ENCODE measurements at regions not wholly inside any gene's neighbourhood (a gene's known extent, or its start where the extent isn't known, plus 50 kb on each side); places are given as distances from the start of the nearest gene placed in this dataset.
"Not testable (repeated sequence)": the region's sequence is repeated elsewhere in the genome, so short reads cannot be mapped to it uniquely, and the experiment has no call there.

DNA sequence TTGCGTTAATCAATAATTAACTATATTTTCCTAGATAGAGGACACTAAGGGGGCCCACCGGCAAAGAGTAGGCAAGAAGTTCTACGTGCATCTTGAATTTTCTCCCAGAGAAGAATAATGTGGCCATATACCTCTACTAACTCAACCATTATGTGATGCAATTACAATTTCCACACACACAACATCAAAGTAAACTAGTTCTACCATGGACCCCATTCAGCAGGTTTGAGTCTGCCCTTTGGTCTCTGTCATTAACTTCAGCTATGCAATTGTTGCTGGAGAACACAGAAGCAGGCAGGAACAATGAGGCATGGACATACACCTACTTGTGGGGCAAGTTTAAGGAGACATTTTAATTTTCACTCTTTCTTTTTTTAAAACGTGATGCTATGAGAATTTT lies 705.9 kb downstream of the PDCD6IP start:
- DNase-seq (ENCODE audit: low spot score): no peak

DNA sequence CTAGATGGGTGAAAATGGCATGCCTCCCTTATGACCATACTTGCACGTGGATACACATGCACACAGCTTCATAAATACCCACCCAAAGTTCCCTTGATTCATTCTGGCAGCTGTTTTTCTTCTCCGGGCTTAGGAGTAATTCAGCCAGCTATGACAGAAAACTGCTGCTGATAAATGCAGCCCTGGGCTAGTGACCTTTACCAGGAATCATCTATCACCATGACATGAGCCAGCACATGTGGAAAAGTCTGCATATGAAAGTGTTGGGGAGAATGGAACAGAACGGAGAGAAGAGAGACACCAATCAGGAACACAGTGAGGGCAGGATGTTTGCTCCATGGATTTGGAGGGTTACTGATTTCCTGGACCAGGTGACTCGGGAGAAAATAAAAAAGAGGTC lies 706.3 kb downstream of the PDCD6IP start:
- DNase-seq (ENCODE audit: low spot score): no peak

GRCh38 chr3:34508732-34509131 lies 710.3 kb downstream of the PDCD6IP start:
- no peak for DNase-seq (ENCODE audit: low spot score)

DNA sequence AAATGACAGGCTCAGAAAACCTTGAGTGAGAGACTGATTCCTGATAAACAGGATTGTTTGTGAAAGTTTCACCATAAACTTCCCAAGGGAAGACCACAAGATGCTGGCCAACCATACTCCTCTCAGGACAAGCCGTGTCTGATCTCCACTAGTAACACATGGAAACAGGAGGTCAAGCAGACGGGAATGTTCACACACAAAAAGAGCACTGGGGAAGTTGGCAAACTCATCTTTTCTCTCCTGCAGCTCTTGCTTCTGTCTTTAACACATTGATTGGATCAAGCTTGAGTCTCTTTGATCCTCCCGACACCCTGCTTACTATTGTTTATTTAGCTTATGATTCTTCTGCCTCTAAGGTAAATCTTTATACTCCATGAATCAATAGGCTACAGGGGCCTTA lies 713.5 kb downstream of the PDCD6IP start:
- no peak for DNase-seq (ENCODE audit: low spot score)

DNA sequence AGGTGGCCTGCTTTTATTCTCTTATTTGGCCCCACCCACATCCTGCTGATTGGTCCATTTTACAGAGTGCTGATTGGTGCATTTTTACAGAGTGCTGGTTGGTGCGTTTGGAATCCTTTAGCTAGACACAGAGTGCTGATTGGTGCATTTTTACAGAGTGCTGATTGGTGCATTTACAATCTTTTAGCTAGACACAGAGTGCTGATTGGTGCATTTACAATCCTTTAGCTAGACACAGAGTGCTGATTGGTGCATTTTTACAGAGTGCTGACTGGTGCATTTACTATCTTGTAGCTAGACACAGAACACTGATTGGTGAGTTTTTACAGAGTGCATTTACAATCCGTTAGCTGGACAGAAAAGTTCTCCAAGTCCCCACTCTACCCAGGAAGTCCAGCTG lies 720.6 kb downstream of the PDCD6IP start:
- DNase-seq (ENCODE audit: low spot score): not testable (repeated sequence)

DNA sequence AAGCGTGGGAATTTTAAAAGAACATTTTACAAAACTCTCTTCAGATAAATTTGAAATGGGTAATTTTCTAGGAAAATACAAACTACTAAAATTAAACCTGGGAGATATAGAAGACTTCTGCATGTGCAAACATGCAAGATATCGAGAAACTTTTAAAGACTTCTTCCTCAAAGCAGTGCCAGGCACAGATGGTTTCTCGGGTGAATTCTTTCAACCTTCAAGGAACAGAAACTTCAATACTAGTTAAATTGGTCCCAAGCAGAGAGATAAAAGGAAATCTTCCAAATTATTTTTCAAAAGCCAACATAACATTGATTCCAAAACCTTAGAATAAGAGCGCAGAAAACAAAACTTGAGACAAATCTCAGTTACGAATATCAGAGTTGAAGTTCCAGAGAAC lies 732.7 kb downstream of the PDCD6IP start:
- no peak for DNase-seq (ENCODE audit: low spot score)

DNA sequence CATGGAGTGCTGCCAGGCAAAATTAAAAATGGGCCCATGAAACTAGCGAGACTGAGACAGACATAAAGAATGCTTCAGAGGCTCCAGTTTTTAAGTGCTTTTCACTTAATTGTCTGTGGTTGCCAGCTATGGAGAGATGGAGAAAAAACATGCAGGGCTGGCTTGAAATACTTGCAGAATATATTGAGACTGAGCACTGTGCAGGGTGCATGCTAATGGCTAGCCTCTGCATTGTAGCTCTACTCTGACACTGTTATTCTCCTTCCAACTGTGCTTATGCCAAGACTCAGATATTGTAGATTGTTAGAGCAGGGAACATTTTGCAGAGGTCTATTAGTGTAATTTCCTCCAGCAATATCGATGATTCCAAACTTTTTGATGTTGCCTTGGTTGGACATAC lies 735.0 kb downstream of the PDCD6IP start:
- DNase-seq (ENCODE audit: low spot score): no peak

DNA sequence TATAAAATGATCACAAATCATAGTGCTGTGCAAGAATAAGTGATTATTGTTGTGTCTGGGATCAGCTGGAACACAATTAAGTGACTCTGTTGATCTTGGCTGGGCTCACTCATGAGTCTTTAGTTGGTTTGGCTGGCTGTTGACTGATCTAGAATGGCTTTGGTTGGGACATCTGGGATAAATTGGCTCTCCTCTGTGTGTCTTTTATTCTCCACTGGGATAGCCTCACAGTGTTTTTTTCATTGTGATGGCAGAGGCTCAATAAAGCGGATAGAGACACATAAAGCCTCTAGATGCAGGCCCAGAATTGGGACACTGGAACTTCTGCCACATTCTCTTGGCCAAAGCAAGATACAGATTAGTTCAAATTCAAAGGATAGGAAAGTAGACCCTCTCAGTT lies 735.6 kb downstream of the PDCD6IP start:
- no peak for DNase-seq (ENCODE audit: low spot score)

- no peak for DNase-seq (ENCODE audit: low spot score)
Measured at GRCh38 chr3:34544136-34544535, 745.7 kb downstream of the PDCD6IP start.

DNA sequence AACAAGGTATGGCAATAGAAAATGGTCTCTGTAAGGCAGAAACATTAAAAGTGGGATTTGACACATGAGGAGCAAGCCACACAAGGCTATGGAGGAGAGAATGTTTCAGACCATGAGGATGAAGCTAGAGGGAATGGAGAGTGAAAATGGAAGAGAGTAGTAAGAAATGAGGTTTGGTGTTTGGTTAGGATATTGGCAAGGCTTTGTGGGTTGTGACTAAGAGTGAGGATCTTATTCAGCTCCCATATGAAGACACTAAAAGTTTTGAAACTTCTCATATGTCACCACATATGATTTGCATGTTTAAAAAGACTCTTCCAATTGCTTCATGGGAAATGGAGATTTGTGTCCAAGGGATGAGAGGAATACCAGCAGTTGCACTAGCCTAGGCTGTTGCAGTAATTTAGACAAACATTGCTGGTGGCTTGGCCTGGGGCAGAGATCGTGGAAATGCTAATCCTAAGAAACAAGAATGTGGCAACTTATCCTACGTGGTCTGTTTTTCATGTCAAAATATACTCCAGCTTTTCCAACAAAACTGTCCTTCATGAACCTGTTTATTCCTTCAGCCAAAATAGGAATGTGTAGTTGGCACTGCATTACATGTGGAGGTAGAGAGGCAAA lies 749.0 kb downstream of the PDCD6IP start:
- DNase-seq (ENCODE audit: low spot score): no peak

DNA sequence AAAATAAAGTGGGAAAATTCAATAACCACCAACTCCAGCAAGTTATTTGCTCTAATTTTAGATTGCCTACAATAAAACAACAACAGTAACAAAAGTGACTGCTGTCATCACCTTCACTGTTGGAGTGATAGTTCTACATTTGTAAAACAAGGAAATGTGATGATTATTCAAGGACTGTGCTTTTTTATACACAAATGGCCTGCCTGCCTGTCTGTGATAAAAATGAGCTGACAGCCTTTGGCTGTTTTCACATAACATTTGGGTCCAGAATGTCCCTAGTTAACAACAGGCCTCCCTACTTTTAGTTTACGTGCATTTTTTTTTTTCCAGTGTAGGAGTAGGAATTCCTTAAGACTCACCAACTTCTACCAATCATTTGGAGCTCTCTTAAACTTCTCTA lies 768.8 kb downstream of the PDCD6IP start:
- no peak for DNase-seq (ENCODE audit: low spot score)

- DNase-seq (ENCODE audit: low spot score): no peak
Measured at GRCh38 chr3:34568766-34569165, 770.3 kb downstream of the PDCD6IP start.

GRCh38 chr3:34569437-34569836 lies 771.0 kb downstream of the PDCD6IP start:
- no peak for DNase-seq (ENCODE audit: low spot score)

DNA sequence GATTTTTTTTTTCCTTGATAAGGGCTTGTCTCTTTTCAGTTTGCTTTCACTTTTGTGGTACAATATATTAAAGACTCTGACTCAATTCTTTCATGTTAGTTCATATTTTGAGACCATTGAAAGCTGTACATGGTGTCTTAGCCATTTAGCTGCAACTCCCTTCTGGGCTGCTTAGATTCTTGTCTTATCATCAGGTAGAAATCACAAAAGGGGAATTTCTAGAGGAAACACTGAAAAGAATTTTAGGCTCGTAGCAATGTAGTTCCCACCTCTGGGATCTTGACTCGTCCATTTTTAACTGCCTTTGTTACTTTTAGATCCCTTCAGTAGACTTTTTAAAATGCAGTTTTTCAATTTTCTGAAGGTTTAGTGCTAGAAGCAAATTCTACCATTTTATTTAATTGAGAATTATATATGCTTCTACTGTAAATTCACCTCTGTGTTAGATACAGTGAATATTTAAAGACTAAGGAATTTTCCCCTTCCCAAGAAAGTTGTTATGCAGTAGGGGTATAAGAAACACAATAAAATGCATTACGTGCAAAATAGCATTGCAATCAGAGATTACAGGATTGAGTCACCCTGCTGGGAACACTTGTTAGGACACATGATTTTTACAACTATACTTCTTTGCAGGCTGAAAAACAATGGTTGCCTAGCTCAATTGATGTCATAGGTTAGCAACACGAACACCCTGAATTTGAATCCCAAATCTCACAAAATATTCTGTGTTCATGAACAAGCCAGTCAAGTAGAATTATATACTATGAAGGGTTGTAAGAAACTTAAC lies 772.7 kb downstream of the PDCD6IP start:
- DNase-seq (ENCODE audit: low spot score): no peak

GRCh38 chr3:34571714-34572113 lies 773.3 kb downstream of the PDCD6IP start:
- DNase-seq (ENCODE audit: low spot score): no peak

DNA sequence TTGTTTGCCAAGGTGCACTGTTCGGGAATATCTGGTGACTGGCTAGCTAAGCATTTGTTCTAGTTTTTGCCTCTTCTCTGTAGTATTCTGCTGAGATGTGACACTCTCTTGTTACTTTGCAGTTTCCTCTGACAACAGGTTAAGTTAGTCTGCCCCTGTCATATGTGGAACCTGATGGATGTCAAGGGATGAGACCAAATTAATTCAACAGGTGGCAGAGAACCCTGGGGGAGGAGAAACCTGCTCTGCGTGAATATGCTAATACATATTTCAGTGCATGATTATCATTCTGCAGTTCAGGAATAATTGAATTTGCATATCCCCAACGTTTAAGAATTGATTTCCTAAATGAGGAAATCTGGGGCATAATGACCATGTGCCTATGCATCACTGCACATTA lies 777.3 kb downstream of the PDCD6IP start:
- DNase-seq (ENCODE audit: low spot score): no peak

- DNase-seq (ENCODE audit: low spot score): no peak
Measured at GRCh38 chr3:34582055-34582454, 783.6 kb downstream of the PDCD6IP start.

DNA sequence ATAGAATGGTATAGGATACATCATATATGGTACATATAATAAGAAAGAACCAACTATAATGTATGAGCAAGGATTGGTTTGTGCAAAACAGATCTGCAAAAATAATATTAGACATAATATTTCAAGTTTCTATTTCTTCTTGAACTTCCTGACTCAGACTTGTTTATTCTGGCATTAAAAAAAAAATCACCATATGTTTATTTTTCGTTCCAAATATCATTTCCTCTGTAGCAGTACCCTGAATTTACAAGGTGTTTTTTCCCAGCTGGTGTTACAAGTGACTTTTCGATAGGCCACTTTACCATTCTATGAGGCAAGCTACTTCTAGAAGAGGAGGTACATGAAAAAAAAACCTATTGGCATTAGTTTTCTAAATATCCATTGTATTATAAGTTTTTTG lies 785.0 kb downstream of the PDCD6IP start:
- DNase-seq (ENCODE audit: low spot score): no peak

GRCh38 chr3:34584971-34585370 lies 786.5 kb downstream of the PDCD6IP start:
- DNase-seq (ENCODE audit: low spot score): no peak

DNA sequence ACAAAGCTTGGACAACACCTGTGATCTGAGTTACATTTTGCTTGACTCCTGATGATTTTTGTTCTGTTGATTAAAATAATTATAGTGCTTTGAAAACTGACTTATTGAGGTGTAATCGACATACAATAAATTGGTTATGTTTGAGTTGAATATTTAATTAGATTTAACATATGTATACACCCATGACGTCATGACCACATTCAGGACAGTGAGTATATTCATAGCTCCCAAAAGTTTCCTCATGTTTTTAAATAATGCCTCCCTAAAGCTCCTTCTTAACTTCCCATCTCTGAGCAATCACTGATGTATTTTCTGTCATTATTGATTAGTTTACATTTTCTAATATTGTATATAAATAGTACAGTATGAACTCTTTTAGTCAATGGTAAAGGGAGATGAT lies 801.2 kb downstream of the PDCD6IP start:
- DNase-seq (ENCODE audit: low spot score): no peak

GRCh38 chr3:34619990-34620389 lies 821.6 kb downstream of the PDCD6IP start:
- no peak for DNase-seq (ENCODE audit: low spot score)

- no peak for DNase-seq (ENCODE audit: low spot score)
Measured at GRCh38 chr3:34626699-34627098, 828.3 kb downstream of the PDCD6IP start.

DNA sequence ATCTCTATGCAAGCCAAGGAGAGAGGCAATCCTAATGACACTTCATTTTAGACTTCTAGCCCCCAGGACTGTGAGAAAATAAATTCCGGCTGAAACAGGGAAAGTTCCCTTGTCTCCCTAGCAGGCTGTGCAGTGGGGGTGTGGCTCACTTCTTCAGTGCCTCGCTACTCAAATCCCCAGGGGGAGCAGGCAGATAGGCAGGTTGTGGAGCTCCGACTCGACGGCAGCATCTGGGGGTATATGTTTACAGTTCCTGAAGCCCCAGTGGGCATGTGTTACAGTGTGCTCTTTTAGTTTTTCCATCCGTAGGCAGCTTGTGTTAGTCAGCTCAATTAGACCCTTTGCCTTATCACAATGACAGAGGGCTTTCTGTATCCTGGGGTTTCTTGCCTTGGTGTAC lies 836.5 kb downstream of the PDCD6IP start:
- no peak for DNase-seq (ENCODE audit: low spot score)

- DNase-seq (ENCODE audit: low spot score): no peak
Measured at GRCh38 chr3:34635352-34635850, 837.0 kb downstream of the PDCD6IP start.
